Heart left ventricle (tissue), 16 donors: ENCODE measurements at regions not wholly inside any gene's neighbourhood (a gene's known extent, or its start where the extent isn't known, plus 50 kb on each side); places are given as distances from the start of the nearest gene placed in this dataset.
"Not testable (repeated sequence)": the region's sequence is repeated elsewhere in the genome, so short reads cannot be mapped to it uniquely, and the experiment has no call there.

Experiments
- ATAC-seq, 4 donors: fragments of 200-7000 bp; cut with Tn5 transposase; one replicate each; pipeline ENCODE4 v1.9.1; 2020 to 2022; ENCODE audit warnings: moderate library complexity in 4 of 4, mild to moderate bottlenecking in 3 of 4, moderate number of reproducible peaks in 1 of 4
- DNase-seq, 5 donors: peaks; one replicate each; pipeline ENCODE4 v3.0.0-alpha.2; 2020
- H3K27ac ChIP-seq, 12 donors: fragments of 200-600 bp; sonication (generic) in 4 of 12; one replicate each; pipeline versions ENCODE4 v1.5.0 to v1.8.0; 2016 to 2022; ENCODE audit warnings: mild to moderate bottlenecking in 2 of 12
- H3K27me3 ChIP-seq, 9 donors: fragments of 200-600 bp; sonication (generic) in 2 of 9; one replicate each; pipeline versions ENCODE4 v1.5.1 to v1.8.0; 2016 to 2022; ENCODE audit warnings: mild to moderate bottlenecking in 3 of 9
- H3K36me3 ChIP-seq, 9 donors: fragments of 200-600 bp; sonication (generic) in 2 of 9; one replicate each; pipeline versions ENCODE4 v1.5.0 to v1.8.0; 2018 to 2022; ENCODE audit warnings: mild to moderate bottlenecking in 2 of 9
- H3K4me1 ChIP-seq, 12 donors: fragments of 200-600 bp; sonication (generic) in 4 of 12; one replicate each; pipeline versions ENCODE4 v1.5.0 to v1.8.0; 2016 to 2022; ENCODE audit warnings: mild to moderate bottlenecking in 3 of 12
- H3K4me3 ChIP-seq, 12 donors: fragments of 200-600 bp; sonication (generic) in 4 of 12; one replicate each; pipeline versions ENCODE4 v1.5.0 to v1.8.0; 2017 to 2022; ENCODE audit warnings: mild to moderate bottlenecking in 9 of 12, moderate library complexity in 4 of 12
- H3K9me3 ChIP-seq, 12 donors: fragments of 200-600 bp; sonication (generic) in 4 of 12; one replicate each; pipeline versions ENCODE4 v1.5.0 to v1.8.0; 2016 to 2022; ENCODE audit warnings: mild to moderate bottlenecking in 1 of 12
- POLR2A ChIP-seq, 2 donors: fragments of 450-650 bp; IDR thresholded peaks; one replicate each; pipeline ENCODE4 v1.6.1; 2017; ENCODE audit warnings: antibody characterized with exemption in 2 of 2, mild to moderate bottlenecking in 2 of 2, moderate library complexity in 2 of 2
- WGBS, 4 donors: extraction: QIAGEN DNeasy Blood & Tissue Kit in 2 of 4; methylation state at CpG; one replicate each; pipeline versions ENCODE4 v1.1.5 to v1.1.7; 2013 to 2018; 5-methylcytosine and 5-hydroxymethylcytosine counted together
- intact Hi-C, 10 donors: fragments of 100-400 bp; cut with DNase I; formaldehyde crosslinking; loops; one replicate each; pipeline versions ENCODE4 v1.11.1 to v1.14.2; 2022
- TF ChIP-seq, protein P1 (sequence below), 12 donors: fragments of 200-600 bp; sonication (generic) in 4 of 12; IDR thresholded peaks; one replicate each; pipeline versions ENCODE4 v1.5.0 to v1.8.0; 2018 to 2022; ENCODE audit warnings: antibody characterized with exemption in 12 of 12, mild to moderate bottlenecking in 5 of 12
- donor health status: ischemic (EF 13 %, LVEDD 7.1; RV severe dilation, severe dysfunction).
- donor health status: healthy with polysubstance abuse.
- donor health status: DM: no; HTN: yes; CAD: no.
- donor health status: DM: no; HTN: no; CAD: no.
- donor health status: ischemic (EF 25% LVEDD 6.9; RV normal size, moderate dysfunction).
- donor health status: ischemic (EF 25% LVEDD 5.7; RV mildly dilated, moderate dysfunction).
- donor health status: healthy.
- donor health status: DM: yes; HTN: yes; CAD: no.
- donor health status: ischemic (EF 35%, LVEDD 5.7; RV mildly dilated, moderate dysfunction).
- donor health status: nonischemic (EF 11% LVEDD 7.7; RV severe dilation, severe dysfunction).
- donor health status: DM: yes; HTN: yes; CAD: no.
- donor health status: PGD.
- donor health status: ischemic (EF 29% LVEDD 5.4; RV normal size, mild dysfunction).
- donor health status: nonischemic (EF 23%, LVEDD 6.1; RV moderate dilation, normal function).

DNA sequence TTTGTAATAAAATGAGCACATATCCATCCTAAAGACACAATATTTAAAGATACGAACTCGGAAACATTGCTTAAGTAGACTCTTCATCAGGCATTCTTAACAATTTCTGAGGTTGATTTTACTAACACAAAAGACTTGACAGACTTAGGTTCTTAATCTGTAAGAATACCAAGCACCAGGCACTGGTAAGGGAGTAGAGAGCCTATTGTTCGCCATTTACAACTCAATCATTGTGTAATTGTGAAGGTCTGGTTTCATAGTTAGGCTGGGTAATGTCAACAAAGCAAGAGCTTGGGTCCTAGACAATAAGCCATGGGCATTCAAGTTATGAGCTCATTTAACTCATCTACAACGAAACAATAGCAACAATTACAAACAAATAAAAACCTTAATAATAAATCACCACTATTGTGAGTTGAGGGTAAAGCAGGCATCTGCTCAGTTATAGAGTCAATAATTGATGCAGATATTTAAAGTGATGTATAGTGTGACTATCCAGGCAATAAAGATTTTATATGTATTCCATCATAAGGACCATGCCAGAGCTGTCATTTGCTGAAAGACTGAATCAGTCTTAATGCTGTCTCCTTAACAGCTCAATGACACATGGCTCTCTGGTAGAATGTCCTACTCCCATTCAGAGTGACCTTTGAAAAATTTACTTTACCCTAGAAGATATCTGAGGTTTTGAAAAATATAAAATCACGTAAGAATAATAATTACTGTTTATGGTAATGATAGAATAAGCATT, 664.0 kb upstream of the PCDH7 start:
- intact Hi-C loops: no loop called here
- TF ChIP-seq, protein P1, sequence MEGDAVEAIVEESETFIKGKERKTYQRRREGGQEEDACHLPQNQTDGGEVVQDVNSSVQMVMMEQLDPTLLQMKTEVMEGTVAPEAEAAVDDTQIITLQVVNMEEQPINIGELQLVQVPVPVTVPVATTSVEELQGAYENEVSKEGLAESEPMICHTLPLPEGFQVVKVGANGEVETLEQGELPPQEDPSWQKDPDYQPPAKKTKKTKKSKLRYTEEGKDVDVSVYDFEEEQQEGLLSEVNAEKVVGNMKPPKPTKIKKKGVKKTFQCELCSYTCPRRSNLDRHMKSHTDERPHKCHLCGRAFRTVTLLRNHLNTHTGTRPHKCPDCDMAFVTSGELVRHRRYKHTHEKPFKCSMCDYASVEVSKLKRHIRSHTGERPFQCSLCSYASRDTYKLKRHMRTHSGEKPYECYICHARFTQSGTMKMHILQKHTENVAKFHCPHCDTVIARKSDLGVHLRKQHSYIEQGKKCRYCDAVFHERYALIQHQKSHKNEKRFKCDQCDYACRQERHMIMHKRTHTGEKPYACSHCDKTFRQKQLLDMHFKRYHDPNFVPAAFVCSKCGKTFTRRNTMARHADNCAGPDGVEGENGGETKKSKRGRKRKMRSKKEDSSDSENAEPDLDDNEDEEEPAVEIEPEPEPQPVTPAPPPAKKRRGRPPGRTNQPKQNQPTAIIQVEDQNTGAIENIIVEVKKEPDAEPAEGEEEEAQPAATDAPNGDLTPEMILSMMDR (IDR thresholded peaks at IDR 0.05): no peak
- no peak for TF ChIP-seq POLR2A (IDR thresholded peaks at IDR 0.05)
- 82 to 88% (median 84%) methylated on average over 5 of the region's 5 CpGs for WGBS, 4 donors

GRCh38 chr4:30068234-30068633, 651.9 kb upstream of the PCDH7 start:
- WGBS, 4 donors: 44 to 65% (median 53%) methylated on average over 1 of the region's 1 CpG
- Histone ChIP-seq H3K27me3 (no peaks in the 10 kb centered on the region), H3K27ac (no peak overlapping the region), H3K36me3 (no peaks in the 10 kb centered on the region), H3K4me1 (no peaks in the 10 kb centered on the region), H3K4me3 (no peak overlapping the region), H3K9me3 (no peaks in the 10 kb centered on the region)
- TF ChIP-seq, protein P1 (IDR thresholded peaks at IDR 0.05): no peak
- TF ChIP-seq POLR2A (IDR thresholded peaks at IDR 0.05): no peak
- no peak for DNase-seq
- intact Hi-C loops: no loop called here
- ATAC-seq: no peak

More for the DNA sequence above, 664.0 kb upstream of the PCDH7 start:
- ATAC-seq (no peak), DNase-seq (no peak)
- H3K27ac ChIP-seq: no peak overlapping the region
- H3K27me3 ChIP-seq: no peaks in the 10 kb centered on the region
- no peaks in the 10 kb centered on the region for H3K9me3 ChIP-seq
- H3K36me3 ChIP-seq: no peaks in the 10 kb centered on the region
- H3K4me1 ChIP-seq: no peaks in the 10 kb centered on the region
- no peak overlapping the region for H3K4me3 ChIP-seq

GRCh38 chr4:30073011-30073710, 647.0 kb upstream of the PCDH7 start:
- Histone ChIP-seq H3K36me3 (no peaks in the 10 kb centered on the region), H3K4me3 (no peak overlapping the region), H3K9me3 (peaks cover 0 to 23% (median 0%) of the 10 kb centered on the region in 12 donors), H3K27me3 (no peaks in the 10 kb centered on the region), H3K27ac (no peak overlapping the region), H3K4me1 (no peaks in the 10 kb centered on the region)
- intact Hi-C loops: no loop called here
- WGBS, 4 donors: 70 to 76% (median 72%) methylated on average over 3 of the region's 3 CpGs
- TF ChIP-seq, protein P1 (IDR thresholded peaks at IDR 0.05): no peak
- TF ChIP-seq POLR2A (IDR thresholded peaks at IDR 0.05): no peak
- ATAC-seq (no peak), DNase-seq (no peak)

- H3K27me3 ChIP-seq, H3K4me1 ChIP-seq, H3K36me3 ChIP-seq, H3K27ac ChIP-seq, H3K4me3 ChIP-seq, intact Hi-C loops, ATAC-seq: not testable (repeated sequence)
- peak in 1 of 5 donors; percentile 51 for DNase-seq
- peaks cover 0 to 14% (median 0%) of the 10 kb centered on the region in 12 donors for H3K9me3 ChIP-seq
- WGBS, 4 donors: 91 to 97% (median 97%) methylated on average over 11 to 37 of the region's 37 CpGs
Measured at GRCh38 chr4:30092420-30093128, 627.6 kb upstream of the PCDH7 start.
